ENCODE measurements at regions not wholly inside any gene's neighbourhood (a gene's known extent, or its start where the extent isn't known, plus 50 kb on each side); places are given as distances from the start of the nearest gene placed in this dataset.

DNA sequence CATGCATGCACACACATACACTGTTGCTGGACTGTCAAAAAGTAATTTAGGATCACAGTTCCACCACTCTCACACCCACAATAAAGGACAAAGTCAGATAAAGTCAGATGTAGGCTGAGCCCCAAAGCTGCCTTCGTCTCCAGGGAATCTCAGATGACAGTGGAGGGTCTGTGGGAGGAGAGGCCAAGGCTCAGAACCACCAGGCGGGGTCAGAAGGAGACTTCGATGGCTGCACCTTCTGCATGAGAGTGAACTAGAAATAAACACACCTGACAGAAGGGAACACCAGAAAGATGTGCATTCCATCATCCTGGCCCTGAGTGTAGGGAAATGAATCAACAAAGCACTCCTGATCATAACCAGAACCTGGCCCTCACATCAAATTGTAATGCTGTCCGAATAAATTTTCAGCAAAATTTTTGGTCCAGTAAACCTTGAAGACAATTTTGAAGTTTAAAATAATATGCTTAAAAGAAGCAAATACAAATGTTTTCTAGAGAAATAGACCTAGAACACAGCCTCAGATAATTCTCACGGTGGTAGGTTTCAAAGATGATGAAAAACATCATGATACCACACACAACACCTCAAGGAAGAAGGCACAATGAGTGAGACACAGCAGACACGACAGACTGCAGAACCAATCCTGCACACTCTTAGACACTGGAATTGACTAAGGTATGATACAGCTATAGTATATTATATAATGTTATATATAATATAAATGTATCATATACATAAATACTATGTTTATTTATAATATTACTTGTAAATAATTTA, 269.8 kb upstream of the KLF6 start:
- H3K27ac ChIP-seq: no peak overlapping the region
- DNase-seq (no peak), ATAC-seq (no peak)
- H3K4me1 ChIP-seq: peaks cover 9 to 33% of the 10 kb centered on the region in 2 donors
- no peaks in the 10 kb centered on the region for H3K27me3 ChIP-seq
- no peaks in the 10 kb centered on the region for H3K9me3 ChIP-seq
- TF ChIP-seq, protein P1, sequence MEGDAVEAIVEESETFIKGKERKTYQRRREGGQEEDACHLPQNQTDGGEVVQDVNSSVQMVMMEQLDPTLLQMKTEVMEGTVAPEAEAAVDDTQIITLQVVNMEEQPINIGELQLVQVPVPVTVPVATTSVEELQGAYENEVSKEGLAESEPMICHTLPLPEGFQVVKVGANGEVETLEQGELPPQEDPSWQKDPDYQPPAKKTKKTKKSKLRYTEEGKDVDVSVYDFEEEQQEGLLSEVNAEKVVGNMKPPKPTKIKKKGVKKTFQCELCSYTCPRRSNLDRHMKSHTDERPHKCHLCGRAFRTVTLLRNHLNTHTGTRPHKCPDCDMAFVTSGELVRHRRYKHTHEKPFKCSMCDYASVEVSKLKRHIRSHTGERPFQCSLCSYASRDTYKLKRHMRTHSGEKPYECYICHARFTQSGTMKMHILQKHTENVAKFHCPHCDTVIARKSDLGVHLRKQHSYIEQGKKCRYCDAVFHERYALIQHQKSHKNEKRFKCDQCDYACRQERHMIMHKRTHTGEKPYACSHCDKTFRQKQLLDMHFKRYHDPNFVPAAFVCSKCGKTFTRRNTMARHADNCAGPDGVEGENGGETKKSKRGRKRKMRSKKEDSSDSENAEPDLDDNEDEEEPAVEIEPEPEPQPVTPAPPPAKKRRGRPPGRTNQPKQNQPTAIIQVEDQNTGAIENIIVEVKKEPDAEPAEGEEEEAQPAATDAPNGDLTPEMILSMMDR (IDR thresholded peaks at IDR 0.05): no peak
- H3K36me3 ChIP-seq: no peaks in the 10 kb centered on the region
- intact Hi-C loops (cut with DNase I): no loop called here
- H3K4me3 ChIP-seq: no peak overlapping the region

GRCh38 chr10:4053940-4054339, 268.9 kb upstream of the KLF6 start:
- Histone ChIP-seq H3K4me1 (peaks cover 9 to 25% of the 10 kb centered on the region in 2 donors), H3K9me3 (no peaks in the 10 kb centered on the region), H3K4me3 (no peak overlapping the region), H3K36me3 (no peaks in the 10 kb centered on the region), H3K27ac (peak overlapping the region in 1 of 2 donors; percentile 67), H3K27me3 (no peaks in the 10 kb centered on the region)
- intact Hi-C loops (cut with DNase I): no loop called here
- TF ChIP-seq, protein P1 (IDR thresholded peaks at IDR 0.05): no peak
- DNase-seq: no peak
- ATAC-seq: peak; percentile 39

DNA sequence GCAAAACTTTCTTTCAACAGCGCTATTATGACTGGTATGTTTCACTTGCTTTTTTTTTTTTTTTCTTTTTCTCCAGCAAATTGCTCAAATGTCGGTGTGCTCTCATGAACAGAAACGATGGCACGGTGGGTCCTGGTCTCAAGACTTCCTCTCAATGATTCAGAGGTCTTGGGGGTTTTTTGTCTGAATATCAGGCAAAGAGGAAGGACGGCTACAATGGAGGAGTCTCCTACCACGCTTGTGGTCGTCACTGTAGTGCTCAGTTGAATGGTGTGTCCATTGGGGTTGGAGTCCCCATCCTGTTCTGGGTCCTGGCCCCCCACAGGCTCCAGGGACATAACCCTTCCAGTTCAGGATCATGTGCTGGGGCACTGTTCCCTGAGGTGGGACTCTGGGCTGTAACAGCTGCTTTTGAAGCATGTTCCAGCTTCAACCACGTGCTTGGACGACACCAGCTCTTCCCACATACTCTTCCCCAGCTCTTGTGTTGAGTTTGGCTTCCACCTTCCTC, 266.7 kb upstream of the KLF6 start:
- Histone ChIP-seq H3K27me3 (no peaks in the 10 kb centered on the region), H3K4me3 (peak overlapping the region in 1 of 2 donors; percentile 31), H3K4me1 (peaks cover 0 to 20% of the 10 kb centered on the region in 2 donors), H3K9me3 (no peaks in the 10 kb centered on the region), H3K27ac (peak overlapping the region; percentile 49 to 79), H3K36me3 (no peaks in the 10 kb centered on the region)
- intact Hi-C loops (cut with DNase I): no loop called here
- TF ChIP-seq, protein P1 (IDR thresholded peaks at IDR 0.05): no peak
- no peak for DNase-seq
- ATAC-seq: peak; percentile 26

GRCh38 chr10:4051011-4051640, 266.1 kb upstream of the KLF6 start:
- intact Hi-C loops (cut with DNase I): no loop called here
- no peaks in the 10 kb centered on the region for H3K36me3 ChIP-seq
- H3K27me3 ChIP-seq: no peaks in the 10 kb centered on the region
- DNase-seq (peak in 2 of 4 donors; percentile 46 to 69), ATAC-seq (peak; percentile 78)
- no peaks in the 10 kb centered on the region for H3K9me3 ChIP-seq
- peaks cover 0 to 20% of the 10 kb centered on the region in 2 donors for H3K4me1 ChIP-seq
- H3K4me3 ChIP-seq: peak overlapping the region in 1 of 2 donors; percentile 31
- TF ChIP-seq, protein P1 (IDR thresholded peaks at IDR 0.05): no peak
- peak overlapping the region; percentile 49 to 79 for H3K27ac ChIP-seq

DNA sequence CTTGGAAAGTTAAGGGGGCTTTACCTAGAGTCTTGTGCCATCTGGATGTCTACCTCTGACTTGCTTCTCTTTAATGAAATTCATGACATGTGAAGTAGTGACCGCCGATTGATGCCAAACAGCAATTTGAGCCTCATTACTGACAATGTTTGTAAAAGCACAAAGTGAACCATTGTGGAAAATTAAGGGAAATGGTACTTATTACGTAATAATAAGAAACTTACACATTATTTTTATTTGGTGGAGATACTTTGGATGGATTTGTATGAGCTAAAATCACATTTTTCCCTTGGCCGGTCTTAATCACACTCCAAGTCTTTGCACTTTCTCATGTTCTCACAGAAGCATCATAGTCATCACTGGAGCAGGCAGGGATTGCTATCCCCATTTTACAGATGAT, 265.1 kb upstream of the KLF6 start:
- no peak for ATAC-seq
- Histone ChIP-seq H3K4me1 (peaks cover 0 to 20% of the 10 kb centered on the region in 2 donors), H3K36me3 (no peaks in the 10 kb centered on the region), H3K27ac (no peak overlapping the region), H3K4me3 (no peak overlapping the region), H3K9me3 (no peaks in the 10 kb centered on the region), H3K27me3 (no peaks in the 10 kb centered on the region)
- intact Hi-C loops (cut with DNase I): no loop called here
- TF ChIP-seq, protein P1 (IDR thresholded peaks at IDR 0.05): no peak
- DNase-seq: no peak

Measured in left lung (tissue), 4 donors.